Suprapubic skin (tissue), 3 donors: ENCODE measurements at regions not wholly inside any gene's neighbourhood (a gene's known extent, or its start where the extent isn't known, plus 50 kb on each side); places are given as distances from the start of the nearest gene placed in this dataset.
"Not testable (repeated sequence)": the region's sequence is repeated elsewhere in the genome, so short reads cannot be mapped to it uniquely, and the experiment has no call there.

ENCODE experiments used
- EP300 ChIP-seq: sonication (generic); formaldehyde crosslinking; IDR thresholded peaks from one replicate; pipeline ENCODE4 v1.6.1; 2017; ENCODE audit warnings: antibody characterized with exemption
- POLR2A ChIP-seq, 2 donors: fragments of 450-650 bp; IDR thresholded peaks; one replicate each; pipeline ENCODE4 v1.6.1; 2017; ENCODE audit warnings: antibody characterized with exemption in 2 of 2, mild to moderate bottlenecking in 2 of 2, moderate library complexity in 2 of 2
- TF ChIP-seq, protein P1 (sequence below), 2 donors: fragments of 200-600 bp in 1 of 2; fragments of 450-650 bp in 1 of 2; sonication (generic) in 1 of 2; IDR thresholded peaks; one replicate each; pipeline ENCODE4 v1.5.1; 2016 to 2019; ENCODE audit warnings: antibody characterized with exemption in 2 of 2, mild to moderate bottlenecking in 1 of 2, moderate library complexity in 1 of 2

DNA sequence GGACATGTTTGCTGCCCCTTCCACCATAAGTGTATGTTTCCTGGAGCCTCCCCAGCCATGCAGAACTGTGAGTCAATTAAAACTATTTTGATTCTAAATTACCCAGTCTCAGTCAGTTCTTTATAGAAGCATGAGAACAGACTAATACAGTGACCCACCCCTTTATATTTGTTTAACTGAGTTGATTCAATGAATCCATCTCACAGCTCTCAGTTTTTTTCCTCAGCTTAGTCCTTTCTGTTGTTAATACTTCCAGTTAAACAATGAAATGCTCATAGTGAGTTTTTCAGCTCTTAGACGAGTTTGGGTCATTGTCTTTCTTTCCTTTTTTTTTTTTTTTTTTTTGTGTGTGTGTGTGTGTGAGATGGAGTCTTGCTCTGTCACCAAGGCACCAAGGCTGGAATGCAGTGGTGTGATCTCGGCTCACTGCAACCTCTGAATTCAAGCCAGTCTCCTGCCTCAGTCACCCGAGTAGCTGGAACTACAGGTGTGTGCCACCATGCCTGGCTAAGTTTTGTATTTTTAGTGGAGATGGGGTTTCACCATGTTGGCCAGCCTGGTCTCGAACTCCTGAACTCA, 627.4 kb downstream of the SPATA31A7 start:
- TF ChIP-seq POLR2A (IDR thresholded peaks at IDR 0.05); EP300: not testable (repeated sequence)
- TF ChIP-seq, protein P1, sequence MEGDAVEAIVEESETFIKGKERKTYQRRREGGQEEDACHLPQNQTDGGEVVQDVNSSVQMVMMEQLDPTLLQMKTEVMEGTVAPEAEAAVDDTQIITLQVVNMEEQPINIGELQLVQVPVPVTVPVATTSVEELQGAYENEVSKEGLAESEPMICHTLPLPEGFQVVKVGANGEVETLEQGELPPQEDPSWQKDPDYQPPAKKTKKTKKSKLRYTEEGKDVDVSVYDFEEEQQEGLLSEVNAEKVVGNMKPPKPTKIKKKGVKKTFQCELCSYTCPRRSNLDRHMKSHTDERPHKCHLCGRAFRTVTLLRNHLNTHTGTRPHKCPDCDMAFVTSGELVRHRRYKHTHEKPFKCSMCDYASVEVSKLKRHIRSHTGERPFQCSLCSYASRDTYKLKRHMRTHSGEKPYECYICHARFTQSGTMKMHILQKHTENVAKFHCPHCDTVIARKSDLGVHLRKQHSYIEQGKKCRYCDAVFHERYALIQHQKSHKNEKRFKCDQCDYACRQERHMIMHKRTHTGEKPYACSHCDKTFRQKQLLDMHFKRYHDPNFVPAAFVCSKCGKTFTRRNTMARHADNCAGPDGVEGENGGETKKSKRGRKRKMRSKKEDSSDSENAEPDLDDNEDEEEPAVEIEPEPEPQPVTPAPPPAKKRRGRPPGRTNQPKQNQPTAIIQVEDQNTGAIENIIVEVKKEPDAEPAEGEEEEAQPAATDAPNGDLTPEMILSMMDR (IDR thresholded peaks at IDR 0.05) = not testable (repeated sequence)
